ENCODE measurements at regions not wholly inside any gene's neighbourhood (a gene's known extent, or its start where the extent isn't known, plus 50 kb on each side); places are given as distances from the start of the nearest gene placed in this dataset.
A peak's percentile ranks its signal among the peaks of the same experiment; 100 is the strongest.

DNA sequence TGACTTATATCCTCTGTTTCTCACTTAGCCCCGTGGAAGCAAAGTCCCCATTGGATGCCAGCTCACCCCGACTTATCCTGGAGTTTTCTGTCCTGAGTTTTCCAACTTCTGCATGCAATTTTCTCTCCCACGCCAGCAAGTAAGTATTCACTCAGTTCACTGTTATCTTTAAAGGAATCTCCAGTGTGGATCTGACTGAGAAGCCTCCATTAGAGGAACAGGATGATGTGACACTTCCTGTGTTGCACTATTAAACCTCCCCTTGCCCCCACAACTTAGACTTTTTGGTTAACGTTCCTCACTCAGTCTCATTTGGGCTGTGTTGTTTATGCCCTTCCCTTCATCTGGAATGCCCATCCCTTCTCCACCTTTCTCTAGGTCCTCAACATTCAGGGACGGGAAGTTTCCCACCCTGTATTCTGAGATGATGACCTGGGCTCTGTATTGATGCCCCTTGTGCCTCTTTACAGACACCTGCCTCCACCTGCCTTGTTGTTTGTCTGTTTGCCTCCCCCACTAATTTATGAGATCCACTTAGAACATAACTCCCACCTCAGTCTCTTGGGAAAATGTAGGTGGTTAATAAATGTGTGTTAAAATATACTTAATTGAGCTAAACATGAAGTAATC, 536.1 kb upstream of the RAB6C start:
- no peak overlapping the region for H3K4me2 ChIP-seq
- H3K9me3 ChIP-seq (ENCODE audit: low read depth), result no peaks in the 10 kb centered on the region
- no peaks in the 10 kb centered on the region for H3K9me3 Mint-ChIP-seq
- peaks cover 5% of the 10 kb centered on the region for H3K27me3 Mint-ChIP-seq (ENCODE audit: insufficient read depth, low read depth)
- TF ChIP-seq, protein P1, sequence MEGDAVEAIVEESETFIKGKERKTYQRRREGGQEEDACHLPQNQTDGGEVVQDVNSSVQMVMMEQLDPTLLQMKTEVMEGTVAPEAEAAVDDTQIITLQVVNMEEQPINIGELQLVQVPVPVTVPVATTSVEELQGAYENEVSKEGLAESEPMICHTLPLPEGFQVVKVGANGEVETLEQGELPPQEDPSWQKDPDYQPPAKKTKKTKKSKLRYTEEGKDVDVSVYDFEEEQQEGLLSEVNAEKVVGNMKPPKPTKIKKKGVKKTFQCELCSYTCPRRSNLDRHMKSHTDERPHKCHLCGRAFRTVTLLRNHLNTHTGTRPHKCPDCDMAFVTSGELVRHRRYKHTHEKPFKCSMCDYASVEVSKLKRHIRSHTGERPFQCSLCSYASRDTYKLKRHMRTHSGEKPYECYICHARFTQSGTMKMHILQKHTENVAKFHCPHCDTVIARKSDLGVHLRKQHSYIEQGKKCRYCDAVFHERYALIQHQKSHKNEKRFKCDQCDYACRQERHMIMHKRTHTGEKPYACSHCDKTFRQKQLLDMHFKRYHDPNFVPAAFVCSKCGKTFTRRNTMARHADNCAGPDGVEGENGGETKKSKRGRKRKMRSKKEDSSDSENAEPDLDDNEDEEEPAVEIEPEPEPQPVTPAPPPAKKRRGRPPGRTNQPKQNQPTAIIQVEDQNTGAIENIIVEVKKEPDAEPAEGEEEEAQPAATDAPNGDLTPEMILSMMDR (IDR thresholded peaks at IDR 0.05), result no peak
- TF ChIP-seq EZH2phosphoT487 (IDR thresholded peaks at IDR 0.05) (no peak), EZH2 (IDR thresholded peaks at IDR 0.05) (no peak)
- no peaks in the 10 kb centered on the region for H3K36me3 Mint-ChIP-seq
- H3K79me2 ChIP-seq (ENCODE audit: low read depth), result no peaks in the 10 kb centered on the region
- no peak overlapping the region for H3K4me3 Mint-ChIP-seq
- peak overlapping the region; percentile 16 for H3K27ac Mint-ChIP-seq
- no peak for DNase-seq (ENCODE audit: low spot score)
- H3K27me3 ChIP-seq, result no peaks in the 10 kb centered on the region
- H3K4me3 ChIP-seq, result no peak overlapping the region
- no peaks in the 10 kb centered on the region for H3K36me3 ChIP-seq
- no peaks in the 10 kb centered on the region for H4K20me1 ChIP-seq (ENCODE audit: low read depth)
- H3K9ac ChIP-seq, result no peak overlapping the region
- no peak overlapping the region for H3K27ac ChIP-seq
- H3K4me1 Mint-ChIP-seq, result peaks cover 2% of the 10 kb centered on the region
- H3F3A ChIP-seq (ENCODE audit: low read depth), result no peaks in the 10 kb centered on the region
- no peaks in the 10 kb centered on the region for H3K4me1 ChIP-seq
- H2AFZ ChIP-seq (replicated peaks), result no peak overlapping the region

DNA sequence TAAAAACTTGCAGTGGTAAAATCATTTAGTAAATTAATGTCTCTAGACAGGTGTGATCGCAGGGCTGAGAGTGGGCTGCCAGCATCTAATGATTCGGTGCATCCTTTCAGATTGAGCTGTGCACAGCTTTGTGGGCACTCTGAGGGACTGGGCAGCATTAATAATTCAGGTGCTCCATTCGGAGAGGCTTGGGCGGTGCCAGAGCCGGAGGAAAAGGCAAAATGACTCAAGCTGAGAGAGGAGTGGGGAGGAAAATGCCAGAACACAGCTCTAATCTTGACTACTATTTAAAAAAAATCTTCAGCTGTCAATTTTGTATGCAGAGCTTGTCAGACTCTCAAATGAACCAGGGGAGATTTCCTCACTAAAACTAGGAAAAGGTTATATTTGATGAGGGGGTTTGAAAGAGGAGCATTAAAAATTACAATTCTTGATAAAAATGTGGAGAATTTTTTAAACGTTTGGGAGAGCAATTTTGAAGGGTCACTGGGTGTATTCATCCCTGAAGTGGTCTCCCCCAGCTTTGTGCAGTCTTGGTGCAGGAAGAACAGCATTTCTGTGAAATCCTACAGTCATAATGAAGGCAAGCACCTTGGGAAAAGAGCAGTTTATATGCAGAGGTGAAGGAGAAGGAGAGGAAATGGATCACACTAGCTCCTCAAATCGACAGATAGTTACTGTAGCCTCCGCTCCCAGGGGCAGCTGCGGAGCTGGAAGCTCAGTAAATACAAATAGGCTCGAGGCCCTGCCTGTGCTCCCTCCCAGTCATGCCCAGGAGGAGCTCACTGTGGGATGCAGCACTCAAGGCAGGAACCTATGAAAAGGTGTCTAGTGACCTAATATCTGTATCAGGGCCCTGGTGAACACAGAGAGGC, 535.4 kb upstream of the RAB6C start:
- H3K27ac ChIP-seq, result no peak overlapping the region
- no peaks in the 10 kb centered on the region for H4K20me1 ChIP-seq (ENCODE audit: low read depth)
- H3K4me3 Mint-ChIP-seq, result no peak overlapping the region
- peaks cover 5% of the 10 kb centered on the region for H3K27me3 Mint-ChIP-seq (ENCODE audit: insufficient read depth, low read depth)
- TF ChIP-seq EZH2 (IDR thresholded peaks at IDR 0.05) (no peak), EZH2phosphoT487 (IDR thresholded peaks at IDR 0.05) (no peak)
- TF ChIP-seq, protein P1 (IDR thresholded peaks at IDR 0.05), result no peak
- peak overlapping the region; percentile 7 for H2AFZ ChIP-seq (replicated peaks)
- no peaks in the 10 kb centered on the region for H3F3A ChIP-seq (ENCODE audit: low read depth)
- H3K36me3 Mint-ChIP-seq, result no peaks in the 10 kb centered on the region
- no peak for DNase-seq (ENCODE audit: low spot score)
- no peaks in the 10 kb centered on the region for H3K9me3 Mint-ChIP-seq
- H3K27me3 ChIP-seq, result no peaks in the 10 kb centered on the region
- H3K36me3 ChIP-seq, result no peaks in the 10 kb centered on the region
- H3K27ac Mint-ChIP-seq, result no peak overlapping the region
- no peaks in the 10 kb centered on the region for H3K4me1 ChIP-seq
- H3K4me2 ChIP-seq, result no peak overlapping the region
- no peaks in the 10 kb centered on the region for H3K79me2 ChIP-seq (ENCODE audit: low read depth)
- no peaks in the 10 kb centered on the region for H3K9me3 ChIP-seq (ENCODE audit: low read depth)
- no peak overlapping the region for H3K4me3 ChIP-seq
- no peak overlapping the region for H3K9ac ChIP-seq
- peaks cover 2% of the 10 kb centered on the region for H3K4me1 Mint-ChIP-seq

DNA sequence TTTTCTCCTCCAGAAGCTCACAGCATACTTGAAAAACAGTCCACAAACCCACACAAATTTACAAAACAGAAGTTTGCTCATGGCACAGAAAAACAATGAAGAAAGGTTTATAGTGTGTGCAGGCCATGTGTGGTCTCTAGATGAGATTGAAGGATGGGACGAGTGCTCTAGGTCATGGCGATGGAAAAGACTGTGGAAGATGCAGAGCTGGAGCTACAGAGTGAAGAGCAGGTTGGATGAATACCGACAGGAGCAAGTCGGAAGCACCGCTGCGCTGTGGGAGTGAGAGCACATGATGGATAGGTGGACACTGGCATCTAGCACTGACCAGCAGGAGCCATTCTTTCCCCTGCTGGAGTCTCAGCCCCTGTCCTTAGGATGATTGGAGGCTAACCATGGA, 534.7 kb upstream of the RAB6C start:
- Histone ChIP-seq H2AFZ (replicated peaks) (peak overlapping the region; percentile 7), H3K4me1 (no peaks in the 10 kb centered on the region), H3K27me3 (no peaks in the 10 kb centered on the region), H3K4me3 (no peak overlapping the region), H3K9ac (no peak overlapping the region), H3K9me3 (ENCODE audit: low read depth) (no peaks in the 10 kb centered on the region), H3K27ac (no peak overlapping the region), H3K4me2 (no peak overlapping the region), H3K36me3 (no peaks in the 10 kb centered on the region), H3F3A (ENCODE audit: low read depth) (no peaks in the 10 kb centered on the region), H4K20me1 (ENCODE audit: low read depth) (no peaks in the 10 kb centered on the region), H3K79me2 (ENCODE audit: low read depth) (no peaks in the 10 kb centered on the region)
- Mint-ChIP-seq H3K9me3 (no peaks in the 10 kb centered on the region), H3K36me3 (no peaks in the 10 kb centered on the region), H3K4me3 (no peak overlapping the region), H3K4me1 (peaks cover 2% of the 10 kb centered on the region), H3K27me3 (ENCODE audit: insufficient read depth, low read depth) (peaks cover 5% of the 10 kb centered on the region), H3K27ac (no peak overlapping the region)
- no peak for DNase-seq (ENCODE audit: low spot score)
- TF ChIP-seq EZH2 (IDR thresholded peaks at IDR 0.05) (no peak), EZH2phosphoT487 (IDR thresholded peaks at IDR 0.05) (no peak)
- TF ChIP-seq, protein P1 (IDR thresholded peaks at IDR 0.05), result no peak

Measured in neural progenitor cell (in vitro differentiated cells).